Caki2 (cell line): ENCODE measurements at regions not wholly inside any gene's neighbourhood (a gene's known extent, or its start where the extent isn't known, plus 50 kb on each side); places are given as distances from the start of the nearest gene placed in this dataset.

ENCODE experiments used
- DNase-seq: peaks from one replicate; pipeline ENCODE4 v3.0.0-alpha.2; 2015; ENCODE audit warnings: low read depth
- in situ Hi-C: cut with HindIII; loops from 2 replicates; pipeline ENCODE4 v1.10.0; 2016; ENCODE audit warnings: low sequenced_read_pairs, low pct_unique_long_range_greater_than_20kb, mixed read lengths

- no peak for DNase-seq
- in situ Hi-C loops, result no loop called here
Observed at GRCh38 chr9:82191082-82191770, 202.7 kb downstream of the SPATA31D1 start.

GRCh38 chr9:82192211-82192610, 203.6 kb downstream of the SPATA31D1 start:
- no peak for DNase-seq
- in situ Hi-C loops, result no loop called here

- in situ Hi-C loops, result no loop called here
- no peak for DNase-seq
Observed at GRCh38 chr9:82196622-82197441, 208.3 kb downstream of the SPATA31D1 start.

- DNase-seq, result no peak
- in situ Hi-C loops, result no loop called here
Observed at GRCh38 chr9:82201196-82201595, 212.6 kb downstream of the SPATA31D1 start.

GRCh38 chr9:82202808-82203207, 214.2 kb downstream of the SPATA31D1 start:
- no peak for DNase-seq
- in situ Hi-C loops, result no loop called here

GRCh38 chr9:82206490-82206889, 217.9 kb downstream of the SPATA31D1 start:
- DNase-seq, result no peak
- in situ Hi-C loops, result no loop called here

GRCh38 chr9:82206946-82207345, 218.4 kb downstream of the SPATA31D1 start:
- in situ Hi-C loops, result no loop called here
- no peak for DNase-seq

GRCh38 chr9:82208741-82209450, 220.3 kb downstream of the SPATA31D1 start:
- in situ Hi-C loops, result no loop called here

GRCh38 chr9:82209797-82210470, 221.4 kb downstream of the SPATA31D1 start:
- in situ Hi-C loops, result no loop called here
- no peak for DNase-seq

More at GRCh38 chr9:82208741-82209450, 220.3 kb downstream of the SPATA31D1 start:
- no peak for DNase-seq

GRCh38 chr9:82212885-82213284, 224.3 kb downstream of the SPATA31D1 start:
- in situ Hi-C loops, result no loop called here

GRCh38 chr9:82216435-82216834, 227.9 kb downstream of the SPATA31D1 start:
- in situ Hi-C loops, result no loop called here
- no peak for DNase-seq

More at GRCh38 chr9:82212885-82213284, 224.3 kb downstream of the SPATA31D1 start:
- DNase-seq, result no peak

GRCh38 chr9:82223442-82223841, 234.9 kb downstream of the SPATA31D1 start:
- no peak for DNase-seq
- in situ Hi-C loops, result no loop called here

GRCh38 chr9:82231411-82231810, 242.8 kb downstream of the SPATA31D1 start:
- DNase-seq, result no peak
- in situ Hi-C loops, result no loop called here

- in situ Hi-C loops, result no loop called here
- no peak for DNase-seq
Observed at GRCh38 chr9:82234160-82234943, 245.8 kb downstream of the SPATA31D1 start.

- in situ Hi-C loops, result no loop called here
Observed at GRCh38 chr9:82242285-82242963, 253.9 kb downstream of the SPATA31D1 start.

GRCh38 chr9:82247318-82247717, 258.7 kb downstream of the SPATA31D1 start:
- DNase-seq, result no peak
- in situ Hi-C loops, result no loop called here

More at GRCh38 chr9:82242285-82242963, 253.9 kb downstream of the SPATA31D1 start:
- no peak for DNase-seq

GRCh38 chr9:82252116-82252515, 263.5 kb downstream of the SPATA31D1 start:
- DNase-seq, result no peak
- in situ Hi-C loops, result no loop called here
